ENCODE measurements at regions not wholly inside any gene's neighbourhood (a gene's known extent, or its start where the extent isn't known, plus 50 kb on each side); places are given as distances from the start of the nearest gene placed in this dataset.

GRCh38 chr1:104156738-104157137 is 407.0 kb downstream of the AMY1C start:
- TF ChIP-seq CTCF (IDR thresholded peaks at IDR 0.05; ENCODE audit: insufficient read depth, low read length) (no peak), REST (IDR thresholded peaks at IDR 0.05; ENCODE audit: insufficient replicate concordance, low read depth) (no peak)
